GM12878 (cell line): ENCODE measurements at regions not wholly inside any gene's neighbourhood (a gene's known extent, or its start where the extent isn't known, plus 50 kb on each side); places are given as distances from the start of the nearest gene placed in this dataset.

Source experiments
- CBX5 ChIP-seq: sonication (generic); IDR thresholded peaks from 2 replicates; pipeline ENCODE4 v1.6.1; 2016; ENCODE audit warnings: low read depth, moderate library complexity, mild to moderate bottlenecking, inconsistent platforms
- CTCF ChIP-seq, 3 experiments: IDR thresholded peaks in 2 of 3; conservative IDR thresholded peaks in 1 of 3; 2 replicates each; pipeline ENCODE4 v1.5.1; 2011; ENCODE audit warnings: low read depth in 3 of 3, low read length in 3 of 3, mild to moderate bottlenecking in 3 of 3, control low read depth in 2 of 3, moderate library complexity in 2 of 3, inconsistent platforms in 1 of 3, mixed read lengths in 1 of 3; ENCODE audit not compliant: control insufficient read depth in 2 of 3, insufficient read depth in 1 of 3; ENCODE audit errors: extremely low read depth in 1 of 3
- EZH2 ChIP-seq: IDR thresholded peaks from 2 replicates; pipeline ENCODE4 v1.6.1; 2012; ENCODE audit warnings: low read depth, mild to moderate bottlenecking, control low read depth, inconsistent platforms, low read length, borderline replicate concordance; ENCODE audit not compliant: control insufficient read depth
- FOXK2 ChIP-seq: fragments of 450-650 bp; IDR thresholded peaks from 2 replicates; pipeline ENCODE4 v1.6.1; 2017; ENCODE audit warnings: mild to moderate bottlenecking, moderate library complexity
- FOXM1 ChIP-seq: IDR thresholded peaks from 2 replicates; pipeline ENCODE4 v1.6.1; 2012; ENCODE audit warnings: low read depth, mild to moderate bottlenecking, inconsistent platforms, low read length, moderate library complexity
- NFIC ChIP-seq: IDR thresholded peaks from 2 replicates; pipeline ENCODE4 v1.6.1; 2012; ENCODE audit warnings: low read depth, mild to moderate bottlenecking, inconsistent platforms, low read length, moderate library complexity
- NR2C2 ChIP-seq: IDR thresholded peaks from 2 replicates; pipeline ENCODE4 v1.6.1; 2011; ENCODE audit warnings: borderline replicate concordance, low read depth; ENCODE audit not compliant: control insufficient read depth, insufficient read length
- NR2F1 ChIP-seq: fragments of 450-650 bp; conservative IDR thresholded peaks from 2 replicates; pipeline ENCODE4 v1.6.1; 2017; ENCODE audit warnings: mild to moderate bottlenecking
- POLR2AphosphoS5 ChIP-seq: IDR thresholded peaks from 2 replicates; pipeline ENCODE4 v1.6.1; 2011; ENCODE audit warnings: mild to moderate bottlenecking, low read length, inconsistent platforms
- SMC3 ChIP-seq: IDR thresholded peaks from 2 replicates; pipeline ENCODE4 v1.6.1; 2011; ENCODE audit warnings: low read length, improper control_type of control experiment, borderline replicate concordance
- SUZ12 ChIP-seq: fragments of 200-600 bp; sonication (generic); IDR thresholded peaks from one replicate; pipeline ENCODE4 v1.6.1; 2018; ENCODE audit warnings: antibody characterized with exemption, mild to moderate bottlenecking; ENCODE audit not compliant: unreplicated experiment
- TCF12 ChIP-seq: IDR thresholded peaks from 2 replicates; pipeline ENCODE4 v1.6.1; 2011; ENCODE audit warnings: low read depth, mild to moderate bottlenecking, low read length
- ZNF217 ChIP-seq: fragments of 450-650 bp; IDR thresholded peaks from 2 replicates; pipeline ENCODE4 v1.6.1; 2017; ENCODE audit warnings: antibody characterized with exemption, mild to moderate bottlenecking
- TF ChIP-seq, protein P1 (sequence below): fragments of 450-650 bp; formaldehyde crosslinking; IDR thresholded peaks from 2 replicates; pipeline ENCODE4 v1.4.0; 2022; ENCODE audit warnings: mild to moderate bottlenecking, moderate library complexity

DNA sequence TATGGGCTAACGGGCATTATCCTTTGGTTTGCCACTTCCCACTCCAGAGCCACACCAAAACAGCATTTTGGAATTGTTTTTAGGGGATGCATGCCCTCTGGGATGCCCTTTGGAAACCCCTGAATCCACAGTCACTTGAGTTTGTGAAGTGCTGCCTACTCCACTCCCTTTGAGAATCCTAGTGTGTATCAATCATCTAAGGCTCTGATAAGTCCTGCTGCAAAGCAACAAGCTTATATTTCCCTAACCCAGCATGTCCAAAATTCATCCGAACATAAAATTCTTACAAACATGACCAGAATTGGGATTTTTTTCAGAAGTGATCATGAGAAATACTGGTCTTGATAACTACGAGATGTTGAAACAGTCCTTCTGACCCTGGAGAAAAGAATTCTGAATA lies 387.9 kb downstream of the MN1 start:
- TF ChIP-seq FOXK2 (no peak), SMC3 (no peak), NR2C2 (no peak), NR2F1 (no peak), SUZ12 (no peak), CTCF (IDR thresholded peaks at IDR 0.05 in 2 of 3, conservative IDR thresholded peaks at IDR 0.05 in 1 of 3; ENCODE audit: control insufficient read depth in 2 of 3, extremely low read depth in 1 of 3, insufficient read depth in 1 of 3, low read depth in 3 of 3, low read length in 3 of 3) (no peak), CBX5 (no peak), EZH2 (no peak), TCF12 (no peak), NFIC (no peak), FOXM1 (no peak), POLR2AphosphoS5 (no peak), ZNF217 (no peak)
- TF ChIP-seq, protein P1, sequence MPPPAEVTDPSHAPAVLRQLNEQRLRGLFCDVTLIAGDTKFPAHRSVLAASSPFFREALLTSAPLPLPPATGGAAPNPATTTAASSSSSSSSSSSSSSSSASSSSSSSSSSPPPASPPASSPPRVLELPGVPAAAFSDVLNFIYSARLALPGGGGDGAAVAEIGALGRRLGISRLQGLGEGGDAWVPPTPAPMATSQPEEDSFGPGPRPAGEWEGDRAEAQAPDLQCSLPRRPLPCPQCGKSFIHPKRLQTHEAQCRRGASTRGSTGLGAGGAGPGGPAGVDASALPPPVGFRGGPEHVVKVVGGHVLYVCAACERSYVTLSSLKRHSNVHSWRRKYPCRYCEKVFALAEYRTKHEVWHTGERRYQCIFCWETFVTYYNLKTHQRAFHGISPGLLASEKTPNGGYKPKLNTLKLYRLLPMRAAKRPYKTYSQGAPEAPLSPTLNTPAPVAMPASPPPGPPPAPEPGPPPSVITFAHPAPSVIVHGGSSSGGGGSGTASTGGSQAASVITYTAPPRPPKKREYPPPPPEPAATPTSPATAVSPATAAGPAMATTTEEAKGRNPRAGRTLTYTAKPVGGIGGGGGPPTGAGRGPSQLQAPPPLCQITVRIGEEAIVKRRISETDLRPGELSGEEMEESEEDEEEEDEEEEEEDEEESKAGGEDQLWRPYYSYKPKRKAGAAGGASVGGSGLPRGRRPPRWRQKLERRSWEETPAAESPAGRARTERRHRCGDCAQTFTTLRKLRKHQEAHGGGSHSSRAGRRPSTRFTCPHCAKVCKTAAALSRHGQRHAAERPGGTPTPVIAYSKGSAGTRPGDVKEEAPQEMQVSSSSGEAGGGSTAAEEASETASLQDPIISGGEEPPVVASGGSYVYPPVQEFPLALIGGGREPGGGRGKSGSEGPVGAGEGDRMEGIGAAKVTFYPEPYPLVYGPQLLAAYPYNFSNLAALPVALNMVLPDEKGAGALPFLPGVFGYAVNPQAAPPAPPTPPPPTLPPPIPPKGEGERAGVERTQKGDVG, result no peak
